SK-N-SH (cell line): ENCODE measurements at regions not wholly inside any gene's neighbourhood (a gene's known extent, or its start where the extent isn't known, plus 50 kb on each side); places are given as distances from the start of the nearest gene placed in this dataset.

Experiments used
- CTCF ChIA-PET: fragments of 300-600, 350-600 bp; formaldehyde crosslinking; extraction: SDS; loops from one replicate; lab custom pipeline; 2021; lab: Yijun Ruan, JAX
- POLR2A ChIA-PET: fragments of 350-600 bp; sonication (Branson Sonifier 250); formaldehyde crosslinking; extraction: SDS; loops from one replicate; lab custom pipeline; 2020; ENCODE audit warnings: antibody characterized with exemption, inconsistent platforms; lab: Yijun Ruan, JAX
- DNase-seq: peaks from one replicate; pipeline ENCODE4 v3.0.0; 2012
- H2AFZ ChIP-seq: fragments of 200-600 bp; sonication (generic); 2 replicates; pipeline ENCODE4 v1.8.1; 2016; ENCODE audit warnings: antibody characterized with exemption, mild to moderate bottlenecking, low read depth
- H3F3A ChIP-seq: fragments of 200-600 bp; sonication (generic); replicated peaks from 2 replicates; pipeline ENCODE3; 2016; ENCODE audit warnings: antibody characterized with exemption, mild to moderate bottlenecking; ENCODE audit not compliant: insufficient read depth
- H3K27ac ChIP-seq, 2 experiments: fragments of 200-500 bp in 1 of 2; fragments of 200-600 bp in 1 of 2; sonication (Bioruptor generic) in 1 of 2; sonication (generic), shearing (Covaris generic) in 1 of 2; 2 replicates each; pipeline versions ENCODE4 v1.5.1 to v1.6.1; 2014 to 2016; ENCODE audit warnings: low read depth in 2 of 2, inconsistent platforms in 1 of 2, low read length in 1 of 2, mild to moderate bottlenecking in 1 of 2, mixed read lengths in 1 of 2
- H3K27me3 ChIP-seq: fragments of 200-600 bp; sonication (generic), shearing (Covaris generic); 2 replicates; pipeline ENCODE4 v1.6.1; 2016; ENCODE audit warnings: mixed run types; ENCODE audit not compliant: insufficient read depth
- H3K36me3 ChIP-seq, 2 experiments: fragments of 200-500 bp in 1 of 2; fragments of 200-600 bp in 1 of 2; sonication (Bioruptor generic) in 1 of 2; sonication (generic) in 1 of 2; replicated peaks in 1 of 2; 2 replicates each; pipeline versions ENCODE3 to v1.5.1; 2014 to 2016; ENCODE audit warnings: low read length in 1 of 2, mild to moderate bottlenecking in 1 of 2; ENCODE audit not compliant: insufficient read depth in 2 of 2, control insufficient read depth in 1 of 2
- H3K4me1 ChIP-seq, 2 experiments: fragments of 200-500 bp in 1 of 2; fragments of 200-600 bp in 1 of 2; sonication (Bioruptor generic) in 1 of 2; sonication (generic), shearing (Covaris generic) in 1 of 2; 2 replicates each; pipeline versions ENCODE4 v1.5.1 to v1.6.1; 2014 to 2016; ENCODE audit warnings: low read depth in 1 of 2, low read length in 1 of 2, mixed run types in 1 of 2; ENCODE audit not compliant: insufficient read depth in 2 of 2, control insufficient read depth in 1 of 2
- H3K4me2 ChIP-seq: fragments of 200-600 bp; sonication (generic), shearing (Covaris generic); 2 replicates; pipeline ENCODE4 v1.6.1; 2017; ENCODE audit warnings: mixed run types
- H3K4me3 ChIP-seq, 2 experiments: fragments of 200-500 bp in 1 of 2; fragments of 200-600 bp in 1 of 2; sonication (Bioruptor generic) in 1 of 2; sonication (generic), shearing (Covaris generic) in 1 of 2; 2 replicates each; pipeline versions ENCODE4 v1.5.1 to v1.8.1; 2014 to 2016; ENCODE audit warnings: low read depth in 2 of 2, inconsistent platforms in 1 of 2, low read length in 1 of 2, mild to moderate bottlenecking in 1 of 2, mixed read lengths in 1 of 2, moderate library complexity in 1 of 2
- H3K79me2 ChIP-seq: fragments of 200-600 bp; sonication (generic); 2 replicates; pipeline ENCODE4 v1.8.1; 2017; ENCODE audit warnings: mild to moderate bottlenecking; ENCODE audit not compliant: insufficient read depth
- H3K9ac ChIP-seq: fragments of 200-600 bp; sonication (generic); 2 replicates; pipeline ENCODE4 v1.6.1; 2017; ENCODE audit warnings: mixed run types
- H3K9me2 ChIP-seq: fragments of 200-600 bp; sonication (generic); 2 replicates; pipeline ENCODE4 v1.6.1; 2017; ENCODE audit warnings: mixed run types
- H3K9me3 ChIP-seq: fragments of 200-600 bp; sonication (generic); 2 replicates; pipeline ENCODE4 v1.6.1; 2017; ENCODE audit warnings: mixed run types, mild to moderate bottlenecking, moderate library complexity
- H4K20me1 ChIP-seq: fragments of 200-600 bp; sonication (generic); 2 replicates; pipeline ENCODE4 v1.6.1; 2017; ENCODE audit warnings: mild to moderate bottlenecking, mixed run types; ENCODE audit not compliant: insufficient read depth
- CHD2 ChIP-seq: fragments of 150-350 bp; IDR thresholded peaks from 2 replicates; pipeline ENCODE4 v1.6.1; 2018; ENCODE audit warnings: low read length; ENCODE audit not compliant: partially characterized antibody
- EZH2phosphoT487 ChIP-seq: fragments of 200-600 bp; sonication (generic); IDR thresholded peaks from 2 replicates; pipeline ENCODE4 v1.6.1; 2017; ENCODE audit warnings: low read depth, mixed run types, mild to moderate bottlenecking, antibody characterized with exemption, moderate library complexity, borderline replicate concordance
- FOSL2 ChIP-seq: IDR thresholded peaks from 2 replicates; pipeline ENCODE4 v1.4.0; 2012; ENCODE audit warnings: low read depth, mild to moderate bottlenecking, moderate library complexity, borderline replicate concordance
- FOXJ3 ChIP-seq: sonication (generic); formaldehyde crosslinking; IDR thresholded peaks from 2 replicates; pipeline ENCODE4 v1.5.1; 2020; ENCODE audit warnings: mild to moderate bottlenecking, missing genetic modification reagents
- FOXM1 ChIP-seq: IDR thresholded peaks from 2 replicates; pipeline ENCODE4 v1.4.0; 2012; ENCODE audit warnings: low read depth, mild to moderate bottlenecking
- GATA2 ChIP-seq: sonication (generic); formaldehyde crosslinking; IDR thresholded peaks from 2 replicates; pipeline ENCODE4 v1.5.0; 2020; ENCODE audit warnings: mild to moderate bottlenecking, missing genetic modification reagents
- JUND ChIP-seq: IDR thresholded peaks from 2 replicates; pipeline ENCODE4 v1.4.0; 2012
- MEF2A ChIP-seq: IDR thresholded peaks from 2 replicates; pipeline ENCODE4 v1.4.0; 2012; ENCODE audit warnings: low read depth, borderline replicate concordance
- MXI1 ChIP-seq: IDR thresholded peaks from 2 replicates; pipeline ENCODE4 v1.6.1; 2012; ENCODE audit warnings: mild to moderate bottlenecking, low read depth, low read length, improper control_type of control experiment
- NFIC ChIP-seq: IDR thresholded peaks from 2 replicates; pipeline ENCODE4 v1.4.0; 2012; ENCODE audit warnings: borderline replicate concordance
- PBX3 ChIP-seq: IDR thresholded peaks from 2 replicates; pipeline ENCODE4; 2012
- REST ChIP-seq: IDR thresholded peaks from 2 replicates; pipeline ENCODE4 v1.6.1; 2012; ENCODE audit warnings: mild to moderate bottlenecking, low read depth, low read length, moderate library complexity
- RFX5 ChIP-seq: IDR thresholded peaks from 2 replicates; pipeline ENCODE4 v1.6.1; 2012; ENCODE audit warnings: mild to moderate bottlenecking, improper control_type of control experiment, low read length
- RXRA ChIP-seq: IDR thresholded peaks from 2 replicates; pipeline ENCODE4 v1.4.0; 2012; ENCODE audit warnings: low read depth, mild to moderate bottlenecking, borderline replicate concordance
- SIN3A ChIP-seq: IDR thresholded peaks from 2 replicates; pipeline ENCODE4 v1.6.1; 2012; ENCODE audit warnings: low read depth, mild to moderate bottlenecking, low read length, moderate library complexity, borderline replicate concordance
- SMC3 ChIP-seq: IDR thresholded peaks from 2 replicates; pipeline ENCODE4 v1.6.1; 2012; ENCODE audit warnings: low read depth, low read length, improper control_type of control experiment
- TAF1 ChIP-seq: IDR thresholded peaks from 2 replicates; pipeline ENCODE4 v1.6.1; 2012; ENCODE audit warnings: low read depth, mild to moderate bottlenecking, low read length, moderate library complexity, borderline replicate concordance
- TCF12 ChIP-seq: IDR thresholded peaks from 2 replicates; pipeline ENCODE4 v1.4.0; 2012
- USF1 ChIP-seq: IDR thresholded peaks from 2 replicates; pipeline ENCODE4 v1.4.0; 2012; ENCODE audit warnings: low read depth, borderline replicate concordance
- YY1 ChIP-seq: IDR thresholded peaks from 2 replicates; pipeline ENCODE4 v1.4.0; 2012; ENCODE audit warnings: low read depth, mild to moderate bottlenecking
- WGBS: methylation state at CpG from one replicate; pipeline ENCODE4 v1.1.6; 2017; ENCODE audit warnings: low lambda C conversion rate; 5-methylcytosine and 5-hydroxymethylcytosine counted together
- TF ChIP-seq, protein P1 (sequence below): IDR thresholded peaks from 2 replicates; pipeline ENCODE4 v1.4.0; 2012; ENCODE audit warnings: low read depth
- TF ChIP-seq, protein P2 (sequence below): fragments of 150-350 bp; IDR thresholded peaks from 2 replicates; pipeline ENCODE4 v1.6.1; 2016; ENCODE audit warnings: mild to moderate bottlenecking, low read depth, low read length

DNA sequence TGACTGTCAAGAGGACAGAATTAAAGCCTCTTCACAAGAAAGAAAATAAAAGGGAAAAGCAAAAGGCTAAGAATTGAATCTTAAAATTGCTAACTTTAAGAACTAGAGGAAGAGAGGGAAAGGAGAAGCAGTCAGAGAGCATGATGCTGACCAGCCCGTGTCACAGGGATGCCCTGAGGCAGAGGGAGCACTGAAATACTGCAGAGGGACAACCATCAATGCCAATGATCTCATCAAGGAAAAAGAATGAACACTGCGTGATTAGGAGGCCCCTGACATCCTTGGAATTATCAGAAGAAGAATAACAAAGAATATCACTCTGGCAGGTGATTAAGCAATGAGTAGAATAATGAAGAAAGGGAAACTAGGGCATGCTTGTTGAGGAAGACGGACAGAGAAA, 252.2 kb upstream of the GRIP1 start:
- no peak overlapping the region for H3K27ac ChIP-seq
- POLR2A ChIA-PET: no interaction called here
- H3K4me2 ChIP-seq: no peak overlapping the region
- no peaks in the 10 kb centered on the region for H3K9me3 ChIP-seq
- no peaks in the 10 kb centered on the region for H4K20me1 ChIP-seq
- H3K9me2 ChIP-seq: no peaks in the 10 kb centered on the region
- TF ChIP-seq TAF1 (no peak), FOXM1 (no peak), USF1 (no peak), PBX3 (no peak), RXRA (no peak), MEF2A (no peak), SIN3A (no peak), CHD2 (no peak), MXI1 (no peak), TCF12 (no peak), EZH2phosphoT487 (no peak), RFX5 (no peak), NFIC (no peak), FOSL2 (no peak), YY1 (no peak), FOXJ3 (CRISPR knock-in tag) (no peak), SMC3 (no peak)
- TF ChIP-seq, protein P1, sequence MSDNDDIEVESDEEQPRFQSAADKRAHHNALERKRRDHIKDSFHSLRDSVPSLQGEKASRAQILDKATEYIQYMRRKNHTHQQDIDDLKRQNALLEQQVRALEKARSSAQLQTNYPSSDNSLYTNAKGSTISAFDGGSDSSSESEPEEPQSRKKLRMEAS: no peak
- no peak overlapping the region for H2AFZ ChIP-seq
- no peaks in the 10 kb centered on the region for H3F3A ChIP-seq
- H3K27me3 ChIP-seq: no peaks in the 10 kb centered on the region
- no peaks in the 10 kb centered on the region for H3K4me1 ChIP-seq
- no peak for DNase-seq
- CTCF ChIA-PET: no interaction called here
- 5% methylated on average over 3 of the region's 3 CpGs for WGBS
- H3K36me3 ChIP-seq: no peaks in the 10 kb centered on the region
- H3K9ac ChIP-seq: no peak overlapping the region
- H3K79me2 ChIP-seq: no peaks in the 10 kb centered on the region
- no peak overlapping the region for H3K4me3 ChIP-seq

- Histone ChIP-seq H3K27ac (no peak overlapping the region), H3K4me1 (no peaks in the 10 kb centered on the region), H3K27me3 (no peaks in the 10 kb centered on the region), H3K4me2 (no peak overlapping the region), H3K9me2 (no peaks in the 10 kb centered on the region), H3K36me3 (no peaks in the 10 kb centered on the region), H2AFZ (no peak overlapping the region), H3K9me3 (no peaks in the 10 kb centered on the region), H3K79me2 (no peaks in the 10 kb centered on the region), H3K9ac (no peak overlapping the region), H3F3A (no peaks in the 10 kb centered on the region), H4K20me1 (no peaks in the 10 kb centered on the region), H3K4me3 (no peak overlapping the region)
- 4% methylated on average over 1 of the region's 1 CpG for WGBS
- DNase-seq: no peak
- ChIA-PET CTCF (interaction anchor here (0.9 kb wide), 1 partner anchor 78 kb away, joined by 3 read pairs; no protein-coding TSS in a partner anchor), POLR2A (no interaction called here)
- TF ChIP-seq RXRA (no peak), PBX3 (no peak), TAF1 (no peak), RFX5 (no peak), MXI1 (no peak), REST (no peak), YY1 (no peak), SMC3 (no peak), CHD2 (no peak), JUND (no peak), GATA2 (no peak)
- TF ChIP-seq, protein P2, sequence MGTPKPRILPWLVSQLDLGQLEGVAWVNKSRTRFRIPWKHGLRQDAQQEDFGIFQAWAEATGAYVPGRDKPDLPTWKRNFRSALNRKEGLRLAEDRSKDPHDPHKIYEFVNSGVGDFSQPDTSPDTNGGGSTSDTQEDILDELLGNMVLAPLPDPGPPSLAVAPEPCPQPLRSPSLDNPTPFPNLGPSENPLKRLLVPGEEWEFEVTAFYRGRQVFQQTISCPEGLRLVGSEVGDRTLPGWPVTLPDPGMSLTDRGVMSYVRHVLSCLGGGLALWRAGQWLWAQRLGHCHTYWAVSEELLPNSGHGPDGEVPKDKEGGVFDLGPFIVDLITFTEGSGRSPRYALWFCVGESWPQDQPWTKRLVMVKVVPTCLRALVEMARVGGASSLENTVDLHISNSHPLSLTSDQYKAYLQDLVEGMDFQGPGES: no peak
These were observed 253.2 kb upstream of the GRIP1 start for GRCh38 chr12:66932126-66932525.
